Activated CD4-positive, alpha-beta T cell treated with anti-CD3 and anti-CD28 coated beads, Interleukin-2, Interleukin-4, amounts not matched to agents 100 ng/mL and 50 ng/mL, durations not matched to agents 16 hours and 8 hours (primary cell): ENCODE measurements at regions not wholly inside any gene's neighbourhood (a gene's known extent, or its start where the extent isn't known, plus 50 kb on each side); places are given as distances from the start of the nearest gene placed in this dataset.
"Not testable (repeated sequence)": the region's sequence is repeated elsewhere in the genome, so short reads cannot be mapped to it uniquely, and the experiment has no call there.

Source experiments
- DNase-seq: peaks from one replicate; pipeline ENCODE4 v3.0.0-alpha.2; 2020; ENCODE audit warnings: low spot score

GRCh38 chr2:184004948-184005672, 593.2 kb upstream of the ZNF804A start:
- no peak for DNase-seq

- no peak for DNase-seq
Observed at GRCh38 chr2:184006998-184007397, 591.3 kb upstream of the ZNF804A start.

GRCh38 chr2:184026961-184027360, 571.4 kb upstream of the ZNF804A start:
- DNase-seq = no peak

GRCh38 chr2:184030245-184030644, 568.1 kb upstream of the ZNF804A start:
- DNase-seq = no peak

GRCh38 chr2:184030989-184031388, 567.3 kb upstream of the ZNF804A start:
- DNase-seq = no peak

- DNase-seq = no peak
Observed at GRCh38 chr2:184031402-184032147, 566.8 kb upstream of the ZNF804A start.

- no peak for DNase-seq
Observed at GRCh38 chr2:184032983-184033382, 565.3 kb upstream of the ZNF804A start.

GRCh38 chr2:184037273-184037672, 561.1 kb upstream of the ZNF804A start:
- no peak for DNase-seq

- DNase-seq = no peak
Observed at GRCh38 chr2:184039493-184039892, 558.8 kb upstream of the ZNF804A start.

GRCh38 chr2:184040230-184040629, 558.1 kb upstream of the ZNF804A start:
- no peak for DNase-seq

- DNase-seq = no peak
Observed at GRCh38 chr2:184041077-184041476, 557.3 kb upstream of the ZNF804A start.

- no peak for DNase-seq
Observed at GRCh38 chr2:184041777-184042176, 556.6 kb upstream of the ZNF804A start.

GRCh38 chr2:184047536-184047935, 550.8 kb upstream of the ZNF804A start:
- DNase-seq = no peak

GRCh38 chr2:184049566-184049965, 548.8 kb upstream of the ZNF804A start:
- no peak for DNase-seq

- no peak for DNase-seq
Observed at GRCh38 chr2:184053326-184053725, 545.0 kb upstream of the ZNF804A start.

GRCh38 chr2:184054419-184054818, 543.9 kb upstream of the ZNF804A start:
- not testable (repeated sequence) for DNase-seq

GRCh38 chr2:184057910-184058309, 540.4 kb upstream of the ZNF804A start:
- DNase-seq = no peak

GRCh38 chr2:184060268-184060667, 538.1 kb upstream of the ZNF804A start:
- not testable (repeated sequence) for DNase-seq

- no peak for DNase-seq
Observed at GRCh38 chr2:184067502-184067901, 530.8 kb upstream of the ZNF804A start.

GRCh38 chr2:184072470-184072869, 525.9 kb upstream of the ZNF804A start:
- DNase-seq = no peak

- DNase-seq = no peak
Observed at GRCh38 chr2:184078496-184078895, 519.8 kb upstream of the ZNF804A start.

- DNase-seq = no peak
Observed at GRCh38 chr2:184091456-184091855, 506.9 kb upstream of the ZNF804A start.

GRCh38 chr2:184113696-184114403, 484.5 kb upstream of the ZNF804A start:
- no peak for DNase-seq
